Liver (tissue), 7 donors: ENCODE measurements at regions not wholly inside any gene's neighbourhood (a gene's known extent, or its start where the extent isn't known, plus 50 kb on each side); places are given as distances from the start of the nearest gene placed in this dataset.

Source experiments
- DNase-seq: peaks from one replicate; pipeline ENCODE4 v3.0.0-alpha.2; 2017; ENCODE audit warnings: low spot score
- H3K27ac ChIP-seq, 2 donors: one replicate each; pipeline ENCODE4 v1.7.0; 2013; ENCODE audit warnings: inconsistent platforms in 2 of 2, low read length in 2 of 2, control low read depth in 1 of 2, low read depth in 1 of 2, mild to moderate bottlenecking in 1 of 2
- H3K27me3 ChIP-seq, 4 donors: one replicate each; pipeline versions ENCODE4 v1.6.1 to v1.7.0; 2013; ENCODE audit warnings: low read length in 3 of 4, inconsistent platforms in 1 of 4, mild to moderate bottlenecking in 1 of 4, moderate library complexity in 1 of 4; ENCODE audit not compliant: control insufficient read depth in 4 of 4, insufficient read depth in 4 of 4
- H3K36me3 ChIP-seq, 4 donors: one replicate each; pipeline versions ENCODE4 v1.6.1 to v1.7.0; 2013; ENCODE audit warnings: low read length in 3 of 4, mild to moderate bottlenecking in 3 of 4, low read depth in 1 of 4, moderate library complexity in 1 of 4; ENCODE audit not compliant: control insufficient read depth in 4 of 4, insufficient read depth in 3 of 4
- H3K4me1 ChIP-seq, 4 donors: one replicate each; pipeline versions ENCODE4 v1.6.1 to v1.7.0; 2013; ENCODE audit warnings: low read length in 3 of 4, mild to moderate bottlenecking in 3 of 4, moderate library complexity in 1 of 4; ENCODE audit not compliant: control insufficient read depth in 4 of 4, insufficient read depth in 4 of 4
- H3K4me3 ChIP-seq, 3 donors: one replicate each; pipeline versions ENCODE4 v1.6.1 to v1.7.0; 2013; ENCODE audit warnings: low read length in 3 of 3, control low read depth in 1 of 3, low read depth in 1 of 3, mild to moderate bottlenecking in 1 of 3
- H3K9ac ChIP-seq, 2 donors: one replicate each; pipeline ENCODE4 v1.7.0; 2013; ENCODE audit warnings: low read length in 2 of 2, mild to moderate bottlenecking in 2 of 2, moderate library complexity in 2 of 2, control low read depth in 1 of 2, low read depth in 1 of 2
- H3K9me3 ChIP-seq, 4 donors: one replicate each; pipeline versions ENCODE4 v1.6.1 to v1.7.0; 2013; ENCODE audit warnings: low read length in 3 of 4; ENCODE audit not compliant: control insufficient read depth in 4 of 4
- EGR1 ChIP-seq, 2 donors: IDR thresholded peaks; 2 replicates each; pipeline ENCODE4 v1.6.1; 2016 to 2018; ENCODE audit warnings: antibody characterized with exemption in 2 of 2, low read depth in 2 of 2
- FOXA1 ChIP-seq: IDR thresholded peaks from 2 replicates; pipeline ENCODE4 v1.6.1; 2016; ENCODE audit warnings: antibody characterized with exemption
- GABPA ChIP-seq, 2 donors: IDR thresholded peaks in 1 of 2; conservative IDR thresholded peaks in 1 of 2; 2 replicates each; pipeline ENCODE4 v1.6.1; 2016; ENCODE audit warnings: antibody characterized with exemption in 2 of 2, mild to moderate bottlenecking in 1 of 2, moderate library complexity in 1 of 2
- HNF4G ChIP-seq: IDR thresholded peaks from 2 replicates; pipeline ENCODE4 v1.6.1; 2016; ENCODE audit warnings: antibody characterized with exemption
- JUND ChIP-seq, 2 donors: IDR thresholded peaks; 2 replicates each; pipeline ENCODE4 v1.6.1; 2016; ENCODE audit warnings: antibody characterized with exemption in 2 of 2
- RAD21 ChIP-seq, 2 donors: IDR thresholded peaks; 2 replicates each; pipeline ENCODE4 v1.6.1; 2016; ENCODE audit warnings: antibody characterized with exemption in 2 of 2, mild to moderate bottlenecking in 2 of 2
- REST ChIP-seq: IDR thresholded peaks from 2 replicates; pipeline ENCODE4 v1.6.1; 2016; ENCODE audit warnings: antibody characterized with exemption, mild to moderate bottlenecking
- RXRA ChIP-seq, 2 donors: IDR thresholded peaks; 2 replicates each; pipeline ENCODE4 v1.6.1; 2017 to 2018; ENCODE audit warnings: antibody characterized with exemption in 2 of 2, mild to moderate bottlenecking in 1 of 2
- SP1 ChIP-seq: IDR thresholded peaks from 2 replicates; pipeline ENCODE4 v1.6.1; 2018; ENCODE audit warnings: antibody characterized with exemption, mild to moderate bottlenecking
- TAF1 ChIP-seq: conservative IDR thresholded peaks from 2 replicates; pipeline ENCODE4 v1.6.1; 2016; ENCODE audit warnings: antibody characterized with exemption, mild to moderate bottlenecking
- YY1 ChIP-seq: IDR thresholded peaks from 2 replicates; pipeline ENCODE4 v1.6.1; 2016; ENCODE audit warnings: antibody characterized with exemption, mild to moderate bottlenecking
- WGBS: extraction: QIAGEN DNeasy Blood & Tissue Kit; methylation state at CpG from one replicate; pipeline ENCODE4 v1.1.7; 2013; 5-methylcytosine and 5-hydroxymethylcytosine counted together
- TF ChIP-seq, protein P1 (sequence below): IDR thresholded peaks from 2 replicates; pipeline ENCODE4 v1.6.1; 2016; ENCODE audit warnings: antibody characterized with exemption
- TF ChIP-seq, protein P2 (sequence below): IDR thresholded peaks from 2 replicates; pipeline ENCODE4 v1.6.1; 2016; ENCODE audit warnings: antibody characterized with exemption
- TF ChIP-seq, protein P3 (sequence below): IDR thresholded peaks from 2 replicates; pipeline ENCODE4 v1.6.1; 2016; ENCODE audit warnings: antibody characterized with exemption
- donor health status: healthy.
- donor health status: healthy.
- donor health status: healthy.
- donor health status: healthy.

GRCh38 chr9:89905606-89906338 lies 301.0 kb downstream of the GADD45G start:
- H3K4me1 ChIP-seq, result no peaks in the 10 kb centered on the region
- no peak overlapping the region for H3K4me3 ChIP-seq
- no peak overlapping the region for H3K9ac ChIP-seq
- H3K27me3 ChIP-seq, result no peaks in the 10 kb centered on the region
- H3K9me3 ChIP-seq, result no peaks in the 10 kb centered on the region
- no peaks in the 10 kb centered on the region for H3K36me3 ChIP-seq
- no peak overlapping the region for H3K27ac ChIP-seq
- 93% methylated on average over 5 of the region's 5 CpGs for WGBS
- no peak for DNase-seq
- no peak for TF ChIP-seq SP1

GRCh38 chr9:89911721-89912604 lies 307.2 kb downstream of the GADD45G start:
- H3K9me3 ChIP-seq, result no peaks in the 10 kb centered on the region
- no peaks in the 10 kb centered on the region for H3K36me3 ChIP-seq
- H3K27ac ChIP-seq, result no peak overlapping the region
- WGBS, result 92% methylated on average over 9 of the region's 9 CpGs
- H3K4me3 ChIP-seq, result no peak overlapping the region
- DNase-seq, result no peak
- no peak overlapping the region for H3K9ac ChIP-seq
- TF ChIP-seq GABPA (IDR thresholded peaks at IDR 0.05 in 1 of 2, conservative IDR thresholded peaks at IDR 0.05 in 1 of 2), result no peak
- TF ChIP-seq JUND (IDR thresholded peaks at IDR 0.05), result no peak
- no peak for TF ChIP-seq RXRA (IDR thresholded peaks at IDR 0.05)
- no peak for TF ChIP-seq TAF1
- no peak for TF ChIP-seq REST
- TF ChIP-seq HNF4G, result no peak
- TF ChIP-seq FOXA1, result no peak
- TF ChIP-seq, protein P1, sequence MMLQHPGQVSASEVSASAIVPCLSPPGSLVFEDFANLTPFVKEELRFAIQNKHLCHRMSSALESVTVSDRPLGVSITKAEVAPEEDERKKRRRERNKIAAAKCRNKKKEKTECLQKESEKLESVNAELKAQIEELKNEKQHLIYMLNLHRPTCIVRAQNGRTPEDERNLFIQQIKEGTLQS, result no peak
- TF ChIP-seq, protein P2, sequence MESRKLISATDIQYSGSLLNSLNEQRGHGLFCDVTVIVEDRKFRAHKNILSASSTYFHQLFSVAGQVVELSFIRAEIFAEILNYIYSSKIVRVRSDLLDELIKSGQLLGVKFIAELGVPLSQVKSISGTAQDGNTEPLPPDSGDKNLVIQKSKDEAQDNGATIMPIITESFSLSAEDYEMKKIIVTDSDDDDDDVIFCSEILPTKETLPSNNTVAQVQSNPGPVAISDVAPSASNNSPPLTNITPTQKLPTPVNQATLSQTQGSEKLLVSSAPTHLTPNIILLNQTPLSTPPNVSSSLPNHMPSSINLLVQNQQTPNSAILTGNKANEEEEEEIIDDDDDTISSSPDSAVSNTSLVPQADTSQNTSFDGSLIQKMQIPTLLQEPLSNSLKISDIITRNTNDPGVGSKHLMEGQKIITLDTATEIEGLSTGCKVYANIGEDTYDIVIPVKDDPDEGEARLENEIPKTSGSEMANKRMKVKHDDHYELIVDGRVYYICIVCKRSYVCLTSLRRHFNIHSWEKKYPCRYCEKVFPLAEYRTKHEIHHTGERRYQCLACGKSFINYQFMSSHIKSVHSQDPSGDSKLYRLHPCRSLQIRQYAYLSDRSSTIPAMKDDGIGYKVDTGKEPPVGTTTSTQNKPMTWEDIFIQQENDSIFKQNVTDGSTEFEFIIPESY, result no peak
- no peak for TF ChIP-seq EGR1 (IDR thresholded peaks at IDR 0.05; ENCODE audit: low read depth in 2 of 2)
- TF ChIP-seq RAD21 (IDR thresholded peaks at IDR 0.05), result no peak
- TF ChIP-seq, protein P3, sequence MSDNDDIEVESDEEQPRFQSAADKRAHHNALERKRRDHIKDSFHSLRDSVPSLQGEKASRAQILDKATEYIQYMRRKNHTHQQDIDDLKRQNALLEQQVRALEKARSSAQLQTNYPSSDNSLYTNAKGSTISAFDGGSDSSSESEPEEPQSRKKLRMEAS, result no peak
- TF ChIP-seq YY1, result no peak
- no peaks in the 10 kb centered on the region for H3K27me3 ChIP-seq
- no peaks in the 10 kb centered on the region for H3K4me1 ChIP-seq
